ENCODE measurements at regions not wholly inside any gene's neighbourhood (a gene's known extent, or its start where the extent isn't known, plus 50 kb on each side); places are given as distances from the start of the nearest gene placed in this dataset.

- TF ChIP-seq FOXP2 (optimal IDR thresholded peaks at IDR 0.05; ENCODE audit: borderline replicate concordance, extremely low read depth, extremely low read length, insufficient read depth) = no peak
- no peak for TF ChIP-seq POLR2AphosphoS5 (IDR thresholded peaks at IDR 0.05; ENCODE audit: low read depth, low read length)
- TF ChIP-seq SIN3A (IDR thresholded peaks at IDR 0.05; ENCODE audit: borderline replicate concordance, insufficient read depth, low read length) = no peak
- TF ChIP-seq TAF1 (IDR thresholded peaks at IDR 0.05; ENCODE audit: borderline replicate concordance, insufficient read depth, low read length) = no peak
- no peak for TF ChIP-seq REST (IDR thresholded peaks at IDR 0.05; ENCODE audit: insufficient read depth in 1 of 2, low read depth in 2 of 2, low read length in 2 of 2)
These were observed 208.2 kb upstream of the FOXN3 start for GRCh38 chr14:89625244-89625713.

GRCh38 chr14:89624500-89625156 lies 207.6 kb upstream of the FOXN3 start:
- TF ChIP-seq SIN3A (IDR thresholded peaks at IDR 0.05; ENCODE audit: borderline replicate concordance, insufficient read depth, low read length) = no peak
- TF ChIP-seq POLR2AphosphoS5 (IDR thresholded peaks at IDR 0.05; ENCODE audit: low read depth, low read length) = no peak
- TF ChIP-seq TAF1 (IDR thresholded peaks at IDR 0.05; ENCODE audit: borderline replicate concordance, insufficient read depth, low read length) = no peak
- no peak for TF ChIP-seq REST (IDR thresholded peaks at IDR 0.05; ENCODE audit: insufficient read depth in 1 of 2, low read depth in 2 of 2, low read length in 2 of 2)
- TF ChIP-seq FOXP2 (optimal IDR thresholded peaks at IDR 0.05; ENCODE audit: borderline replicate concordance, extremely low read depth, extremely low read length, insufficient read depth) = no peak

- TF ChIP-seq REST (IDR thresholded peaks at IDR 0.05; ENCODE audit: insufficient read depth in 1 of 2, low read depth in 2 of 2, low read length in 2 of 2) = no peak
- TF ChIP-seq SIN3A (IDR thresholded peaks at IDR 0.05; ENCODE audit: borderline replicate concordance, insufficient read depth, low read length) = no peak
- no peak for TF ChIP-seq TAF1 (IDR thresholded peaks at IDR 0.05; ENCODE audit: borderline replicate concordance, insufficient read depth, low read length)
- no peak for TF ChIP-seq FOXP2 (optimal IDR thresholded peaks at IDR 0.05; ENCODE audit: borderline replicate concordance, extremely low read depth, extremely low read length, insufficient read depth)
- no peak for TF ChIP-seq POLR2AphosphoS5 (IDR thresholded peaks at IDR 0.05; ENCODE audit: low read depth, low read length)
These were observed 205.0 kb upstream of the FOXN3 start for GRCh38 chr14:89621791-89622638.

GRCh38 chr14:89621009-89621421 lies 204.0 kb upstream of the FOXN3 start:
- TF ChIP-seq SIN3A (IDR thresholded peaks at IDR 0.05; ENCODE audit: borderline replicate concordance, insufficient read depth, low read length) (no peak), REST (IDR thresholded peaks at IDR 0.05; ENCODE audit: insufficient read depth in 1 of 2, low read depth in 2 of 2, low read length in 2 of 2) (no peak)
